ENCODE measurements at regions not wholly inside any gene's neighbourhood (a gene's known extent, or its start where the extent isn't known, plus 50 kb on each side); places are given as distances from the start of the nearest gene placed in this dataset.
"Not testable (repeated sequence)": the region's sequence is repeated elsewhere in the genome, so short reads cannot be mapped to it uniquely, and the experiment has no call there.

GRCh38 chr5:164234321-164234720 lies 728.9 kb downstream of the MAT2B start:
- ATAC-seq (replicated peaks) = no peak
- Mint-ChIP-seq H3K4me1 (ENCODE audit: low read depth in 2 of 2) (no peaks in the 10 kb centered on the region), H3K36me3 (ENCODE audit: insufficient read depth) (no peaks in the 10 kb centered on the region), H3K27me3 (no peaks in the 10 kb centered on the region), H3K27ac (no peak overlapping the region), H3K9me3 (peaks cover 0 to 2% of the 10 kb centered on the region in 2 donors), H3K4me3 (no peak overlapping the region)
- no peak for DNase-seq

GRCh38 chr5:164235300-164235891 lies 730.0 kb downstream of the MAT2B start:
- DNase-seq = no peak
- Mint-ChIP-seq H3K27me3 (no peaks in the 10 kb centered on the region), H3K27ac (no peak overlapping the region), H3K4me3 (no peak overlapping the region), H3K9me3 (peaks cover 0 to 5% of the 10 kb centered on the region in 2 donors), H3K4me1 (ENCODE audit: low read depth in 2 of 2) (no peaks in the 10 kb centered on the region), H3K36me3 (ENCODE audit: insufficient read depth) (no peaks in the 10 kb centered on the region)
- ATAC-seq (replicated peaks) = no peak

GRCh38 chr5:164237486-164237885 lies 732.1 kb downstream of the MAT2B start:
- DNase-seq (no peak), ATAC-seq (replicated peaks) (no peak)
- H3K9me3 Mint-ChIP-seq = peaks cover 0 to 3% of the 10 kb centered on the region in 2 donors
- H3K36me3 Mint-ChIP-seq (ENCODE audit: insufficient read depth) = no peaks in the 10 kb centered on the region
- no peak overlapping the region for H3K4me3 Mint-ChIP-seq
- H3K27ac Mint-ChIP-seq = no peak overlapping the region
- H3K4me1 Mint-ChIP-seq (ENCODE audit: low read depth in 2 of 2) = no peaks in the 10 kb centered on the region
- no peaks in the 10 kb centered on the region for H3K27me3 Mint-ChIP-seq

GRCh38 chr5:164251781-164252180 lies 746.4 kb downstream of the MAT2B start:
- not testable (repeated sequence) for H3K4me1 Mint-ChIP-seq (ENCODE audit: low read depth in 2 of 2); H3K36me3 Mint-ChIP-seq (ENCODE audit: insufficient read depth); DNase-seq; ATAC-seq (replicated peaks); H3K27ac Mint-ChIP-seq; H3K27me3 Mint-ChIP-seq; H3K9me3 Mint-ChIP-seq; H3K4me3 Mint-ChIP-seq

GRCh38 chr5:164253764-164254163 lies 748.3 kb downstream of the MAT2B start:
- Mint-ChIP-seq H3K27ac (no peak overlapping the region), H3K9me3 (peaks cover 3 to 6% of the 10 kb centered on the region in 2 donors), H3K36me3 (ENCODE audit: insufficient read depth) (no peaks in the 10 kb centered on the region), H3K27me3 (no peaks in the 10 kb centered on the region), H3K4me3 (no peak overlapping the region), H3K4me1 (ENCODE audit: low read depth in 2 of 2) (no peaks in the 10 kb centered on the region)
- DNase-seq = no peak
- ATAC-seq (replicated peaks) = no peak

GRCh38 chr5:164255598-164256213 lies 750.3 kb downstream of the MAT2B start:
- no peak overlapping the region for H3K27ac Mint-ChIP-seq

GRCh38 chr5:164256351-164256750 lies 750.9 kb downstream of the MAT2B start:
- ATAC-seq (replicated peaks) (no peak), DNase-seq (no peak)
- Mint-ChIP-seq H3K27ac (no peak overlapping the region), H3K27me3 (no peaks in the 10 kb centered on the region), H3K9me3 (peaks cover 3 to 6% of the 10 kb centered on the region in 2 donors), H3K4me3 (no peak overlapping the region), H3K36me3 (ENCODE audit: insufficient read depth) (no peaks in the 10 kb centered on the region), H3K4me1 (ENCODE audit: low read depth in 2 of 2) (no peaks in the 10 kb centered on the region)

More at GRCh38 chr5:164255598-164256213, 750.3 kb downstream of the MAT2B start:
- DNase-seq (no peak), ATAC-seq (replicated peaks) (no peak)
- H3K4me1 Mint-ChIP-seq (ENCODE audit: low read depth in 2 of 2) = no peaks in the 10 kb centered on the region
- H3K36me3 Mint-ChIP-seq (ENCODE audit: insufficient read depth) = no peaks in the 10 kb centered on the region
- H3K27me3 Mint-ChIP-seq = no peaks in the 10 kb centered on the region
- peaks cover 3 to 6% of the 10 kb centered on the region in 2 donors for H3K9me3 Mint-ChIP-seq
- no peak overlapping the region for H3K4me3 Mint-ChIP-seq

GRCh38 chr5:164256954-164257353 lies 751.5 kb downstream of the MAT2B start:
- DNase-seq = no peak
- Mint-ChIP-seq H3K4me1 (ENCODE audit: low read depth in 2 of 2) (no peaks in the 10 kb centered on the region), H3K27ac (no peak overlapping the region), H3K9me3 (peaks cover under 1 to 1% of the 10 kb centered on the region in 2 donors), H3K36me3 (ENCODE audit: insufficient read depth) (no peaks in the 10 kb centered on the region), H3K4me3 (no peak overlapping the region), H3K27me3 (no peaks in the 10 kb centered on the region)
- no peak for ATAC-seq (replicated peaks)

GRCh38 chr5:164265566-164265965 lies 760.1 kb downstream of the MAT2B start:
- H3K36me3 Mint-ChIP-seq (ENCODE audit: insufficient read depth) = no peaks in the 10 kb centered on the region
- no peak for ATAC-seq (replicated peaks)

GRCh38 chr5:164266571-164266970 lies 761.2 kb downstream of the MAT2B start:
- H3K36me3 Mint-ChIP-seq (ENCODE audit: insufficient read depth) = no peaks in the 10 kb centered on the region
- no peaks in the 10 kb centered on the region for H3K27me3 Mint-ChIP-seq
- DNase-seq (no peak), ATAC-seq (replicated peaks) (no peak)
- H3K9me3 Mint-ChIP-seq = peaks cover 4 to 7% of the 10 kb centered on the region in 2 donors
- no peak overlapping the region for H3K4me3 Mint-ChIP-seq
- H3K4me1 Mint-ChIP-seq (ENCODE audit: low read depth in 2 of 2) = no peaks in the 10 kb centered on the region
- no peak overlapping the region for H3K27ac Mint-ChIP-seq

More at GRCh38 chr5:164265566-164265965, 760.1 kb downstream of the MAT2B start:
- Mint-ChIP-seq H3K4me1 (ENCODE audit: low read depth in 2 of 2) (no peaks in the 10 kb centered on the region), H3K27ac (no peak overlapping the region), H3K9me3 (peaks cover 4 to 7% of the 10 kb centered on the region in 2 donors), H3K27me3 (no peaks in the 10 kb centered on the region), H3K4me3 (no peak overlapping the region)
- no peak for DNase-seq

- Mint-ChIP-seq H3K27me3 (no peaks in the 10 kb centered on the region), H3K4me3 (no peak overlapping the region), H3K27ac (no peak overlapping the region), H3K9me3 (peaks cover 0 to 3% of the 10 kb centered on the region in 2 donors), H3K36me3 (ENCODE audit: insufficient read depth) (no peaks in the 10 kb centered on the region), H3K4me1 (ENCODE audit: low read depth in 2 of 2) (no peaks in the 10 kb centered on the region)
- ATAC-seq (replicated peaks) = no peak
- no peak for DNase-seq
Measured at GRCh38 chr5:164277720-164278119, 772.3 kb downstream of the MAT2B start.

GRCh38 chr5:164289526-164289925 lies 784.1 kb downstream of the MAT2B start:
- ATAC-seq (replicated peaks) (no peak), DNase-seq (no peak)
- Mint-ChIP-seq H3K36me3 (ENCODE audit: insufficient read depth) (no peaks in the 10 kb centered on the region), H3K27ac (no peak overlapping the region), H3K27me3 (no peaks in the 10 kb centered on the region), H3K4me1 (ENCODE audit: low read depth in 2 of 2) (no peaks in the 10 kb centered on the region), H3K4me3 (no peak overlapping the region), H3K9me3 (peaks cover 4 to 14% of the 10 kb centered on the region in 2 donors)

GRCh38 chr5:164296603-164297080 lies 791.2 kb downstream of the MAT2B start:
- H3K27me3 Mint-ChIP-seq = no peaks in the 10 kb centered on the region

GRCh38 chr5:164298165-164298564 lies 792.7 kb downstream of the MAT2B start:
- Mint-ChIP-seq H3K27ac (no peak overlapping the region), H3K4me1 (ENCODE audit: low read depth in 2 of 2) (peaks cover 0 to 2% of the 10 kb centered on the region in 2 donors), H3K9me3 (peaks cover 0 to 2% of the 10 kb centered on the region in 2 donors), H3K4me3 (no peak overlapping the region), H3K27me3 (no peaks in the 10 kb centered on the region), H3K36me3 (ENCODE audit: insufficient read depth) (no peaks in the 10 kb centered on the region)
- DNase-seq (no peak), ATAC-seq (replicated peaks) (no peak)

More at GRCh38 chr5:164296603-164297080, 791.2 kb downstream of the MAT2B start:
- Mint-ChIP-seq H3K4me1 (ENCODE audit: low read depth in 2 of 2) (peaks cover 0 to 2% of the 10 kb centered on the region in 2 donors), H3K36me3 (ENCODE audit: insufficient read depth) (no peaks in the 10 kb centered on the region), H3K4me3 (no peak overlapping the region), H3K9me3 (peaks cover 0 to 2% of the 10 kb centered on the region in 2 donors), H3K27ac (no peak overlapping the region)
- ATAC-seq (replicated peaks) (no peak), DNase-seq (no peak)

Data from effector memory CD8-positive, alpha-beta T cell (primary cell).